ENCODE measurements at regions not wholly inside any gene's neighbourhood (a gene's known extent, or its start where the extent isn't known, plus 50 kb on each side); places are given as distances from the start of the nearest gene placed in this dataset.

DNA sequence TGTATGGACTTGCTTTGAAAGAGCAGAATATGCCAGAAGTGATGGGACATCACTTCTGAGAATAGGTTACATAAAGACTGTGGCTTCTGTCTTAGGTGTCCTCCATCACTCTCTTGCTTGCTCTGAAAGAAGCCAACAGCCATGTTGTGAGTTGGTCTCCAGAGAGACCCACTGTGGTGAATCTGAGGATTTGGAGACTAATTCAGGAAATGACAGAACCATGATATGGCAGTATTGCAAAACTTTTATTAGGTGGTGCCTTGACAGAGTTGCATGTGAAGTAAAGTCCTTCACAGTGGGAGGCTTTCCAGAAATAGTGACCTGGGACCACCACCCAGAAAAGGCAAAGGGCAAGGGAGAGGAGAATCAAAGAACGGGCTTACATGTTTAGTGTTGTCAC, 628.6 kb downstream of the KCNT2 start:
- no peaks in the 10 kb centered on the region for H3K79me2 ChIP-seq (ENCODE audit: low read depth)
- no peaks in the 10 kb centered on the region; the same call in 1 of the 2 replicates for H3K9me2 ChIP-seq (ENCODE audit: insufficient read depth)
- POLR2A ChIA-PET (ENCODE audit: unreplicated experiment) = no interaction called here
- TF ChIP-seq EZH2 (IDR thresholded peaks at IDR 0.05; ENCODE audit: low read depth) = no peak
- no peak for TF ChIP-seq CTCF (conservative IDR thresholded peaks at IDR 0.05)
- intact Hi-C loops (cut with micrococcal nuclease; ENCODE audit: unreplicated experiment) = no loop called here
- H3K4me1 ChIP-seq (replicated peaks; ENCODE audit: insufficient read depth) = peaks cover 5% of the 10 kb centered on the region; the same call in 1 of the 2 replicates
- no peaks in the 10 kb centered on the region for H3K9me3 ChIP-seq (ENCODE audit: insufficient read depth, low read depth)
- no peak overlapping the region for H3K4me3 ChIP-seq
- no peaks in the 10 kb centered on the region for H3K27me3 ChIP-seq (ENCODE audit: insufficient read depth, low read depth)
- no peaks in the 10 kb centered on the region for H3F3A ChIP-seq (ENCODE audit: insufficient read depth, low read depth)
- no peak overlapping the region for H2AFZ ChIP-seq
- no TSS peak for BruUV-seq (replicated peaks)
- H3K4me2 ChIP-seq = no peak overlapping the region
- no peaks in the 10 kb centered on the region for H3K36me3 ChIP-seq (ENCODE audit: low read depth)
- H4K20me1 ChIP-seq (ENCODE audit: insufficient read depth) = no peaks in the 10 kb centered on the region
- no peak overlapping the region for H3K27ac ChIP-seq
- CTCF ChIA-PET = interaction anchor here (0.7 kb wide), 1 partner anchor 44 kb away, joined by 3 read pairs; no protein-coding TSS in a partner anchor
- DNase-seq = no peak

- H3K9me2 ChIP-seq (ENCODE audit: insufficient read depth) = no peaks in the 10 kb centered on the region
These were observed 634.8 kb downstream of the KCNT2 start for GRCh38 chr1:195973311-195973904.

DNA sequence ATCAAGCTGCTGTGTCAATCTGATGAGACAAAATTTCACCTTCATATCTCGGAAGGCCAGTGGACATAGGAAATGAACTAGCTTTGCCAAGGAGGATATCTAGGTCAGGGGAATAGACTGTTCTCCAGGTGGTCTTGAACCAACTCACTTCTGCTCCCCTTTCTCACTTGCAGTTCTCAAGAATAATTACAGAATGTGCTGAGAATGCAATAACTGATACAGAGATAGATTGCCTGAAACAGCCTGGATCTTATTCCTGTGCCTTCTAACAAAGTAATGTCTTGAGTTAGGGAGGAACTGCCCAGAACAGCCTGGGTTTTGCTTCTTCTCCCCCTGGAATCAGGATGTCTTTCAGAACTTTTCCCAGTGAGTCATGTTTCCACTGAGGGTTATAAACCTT, 636.7 kb downstream of the KCNT2 start:
- Histone ChIP-seq H3K27me3 (ENCODE audit: insufficient read depth, low read depth) (no peaks in the 10 kb centered on the region), H3K9me3 (ENCODE audit: insufficient read depth, low read depth) (no peaks in the 10 kb centered on the region), H3K36me3 (ENCODE audit: low read depth) (no peaks in the 10 kb centered on the region), H3K4me3 (no peak overlapping the region), H2AFZ (no peak overlapping the region), H3K4me2 (no peak overlapping the region), H3K9me2 (ENCODE audit: insufficient read depth) (no peaks in the 10 kb centered on the region), H3K4me1 (replicated peaks; ENCODE audit: insufficient read depth) (no peaks in the 10 kb centered on the region), H3K79me2 (ENCODE audit: low read depth) (no peaks in the 10 kb centered on the region), H4K20me1 (ENCODE audit: insufficient read depth) (no peaks in the 10 kb centered on the region), H3K27ac (no peak overlapping the region), H3F3A (ENCODE audit: insufficient read depth, low read depth) (no peaks in the 10 kb centered on the region)
- no peak for DNase-seq
- CTCF ChIA-PET = no interaction called here
- TF ChIP-seq CTCF (conservative IDR thresholded peaks at IDR 0.05) (no peak), EZH2 (IDR thresholded peaks at IDR 0.05; ENCODE audit: low read depth) (no peak)
- no TSS peak for BruUV-seq (replicated peaks)
- intact Hi-C loops (cut with micrococcal nuclease; ENCODE audit: unreplicated experiment) = no loop called here
- POLR2A ChIA-PET (ENCODE audit: unreplicated experiment) = no interaction called here

More at GRCh38 chr1:195973311-195973904, 634.8 kb downstream of the KCNT2 start:
- TF ChIP-seq CTCF (conservative IDR thresholded peaks at IDR 0.05) (no peak), EZH2 (IDR thresholded peaks at IDR 0.05; ENCODE audit: low read depth) (no peak)
- Histone ChIP-seq H3K4me1 (replicated peaks; ENCODE audit: insufficient read depth) (no peaks in the 10 kb centered on the region), H3F3A (ENCODE audit: insufficient read depth, low read depth) (no peaks in the 10 kb centered on the region), H3K9me3 (ENCODE audit: insufficient read depth, low read depth) (no peaks in the 10 kb centered on the region), H3K4me3 (no peak overlapping the region), H3K27me3 (ENCODE audit: insufficient read depth, low read depth) (no peaks in the 10 kb centered on the region), H4K20me1 (ENCODE audit: insufficient read depth) (no peaks in the 10 kb centered on the region), H3K27ac (no peak overlapping the region), H2AFZ (no peak overlapping the region), H3K36me3 (ENCODE audit: low read depth) (no peaks in the 10 kb centered on the region), H3K4me2 (no peak overlapping the region), H3K79me2 (ENCODE audit: low read depth) (no peaks in the 10 kb centered on the region)
- intact Hi-C loops (cut with micrococcal nuclease; ENCODE audit: unreplicated experiment) = no loop called here
- no TSS peak for BruUV-seq (replicated peaks)
- CTCF ChIA-PET = no interaction called here
- POLR2A ChIA-PET (ENCODE audit: unreplicated experiment) = no interaction called here
- no peak for DNase-seq

All from PC-9 (cell line).